Liver (tissue), 7 donors: ENCODE measurements at regions not wholly inside any gene's neighbourhood (a gene's known extent, or its start where the extent isn't known, plus 50 kb on each side); places are given as distances from the start of the nearest gene placed in this dataset.

Experiments
- DNase-seq: peaks from one replicate; pipeline ENCODE4 v3.0.0-alpha.2; 2017; ENCODE audit warnings: low spot score
- H3K27ac ChIP-seq, 2 donors: one replicate each; pipeline ENCODE4 v1.7.0; 2013; ENCODE audit warnings: inconsistent platforms in 2 of 2, low read length in 2 of 2, control low read depth in 1 of 2, low read depth in 1 of 2, mild to moderate bottlenecking in 1 of 2
- H3K27me3 ChIP-seq, 4 donors: one replicate each; pipeline versions ENCODE4 v1.6.1 to v1.7.0; 2013; ENCODE audit warnings: low read length in 3 of 4, inconsistent platforms in 1 of 4, mild to moderate bottlenecking in 1 of 4, moderate library complexity in 1 of 4; ENCODE audit not compliant: control insufficient read depth in 4 of 4, insufficient read depth in 4 of 4
- H3K36me3 ChIP-seq, 4 donors: one replicate each; pipeline versions ENCODE4 v1.6.1 to v1.7.0; 2013; ENCODE audit warnings: low read length in 3 of 4, mild to moderate bottlenecking in 3 of 4, low read depth in 1 of 4, moderate library complexity in 1 of 4; ENCODE audit not compliant: control insufficient read depth in 4 of 4, insufficient read depth in 3 of 4
- H3K4me1 ChIP-seq, 4 donors: one replicate each; pipeline versions ENCODE4 v1.6.1 to v1.7.0; 2013; ENCODE audit warnings: low read length in 3 of 4, mild to moderate bottlenecking in 3 of 4, moderate library complexity in 1 of 4; ENCODE audit not compliant: control insufficient read depth in 4 of 4, insufficient read depth in 4 of 4
- H3K4me3 ChIP-seq, 3 donors: one replicate each; pipeline versions ENCODE4 v1.6.1 to v1.7.0; 2013; ENCODE audit warnings: low read length in 3 of 3, control low read depth in 1 of 3, low read depth in 1 of 3, mild to moderate bottlenecking in 1 of 3
- H3K9ac ChIP-seq, 2 donors: one replicate each; pipeline ENCODE4 v1.7.0; 2013; ENCODE audit warnings: low read length in 2 of 2, mild to moderate bottlenecking in 2 of 2, moderate library complexity in 2 of 2, control low read depth in 1 of 2, low read depth in 1 of 2
- H3K9me3 ChIP-seq, 4 donors: one replicate each; pipeline versions ENCODE4 v1.6.1 to v1.7.0; 2013; ENCODE audit warnings: low read length in 3 of 4; ENCODE audit not compliant: control insufficient read depth in 4 of 4
- HNF4G ChIP-seq: IDR thresholded peaks from 2 replicates; pipeline ENCODE4 v1.6.1; 2016; ENCODE audit warnings: antibody characterized with exemption
- JUND ChIP-seq, 2 donors: IDR thresholded peaks; 2 replicates each; pipeline ENCODE4 v1.6.1; 2016; ENCODE audit warnings: antibody characterized with exemption in 2 of 2
- WGBS: extraction: QIAGEN DNeasy Blood & Tissue Kit; methylation state at CpG from one replicate; pipeline ENCODE4 v1.1.7; 2013; 5-methylcytosine and 5-hydroxymethylcytosine counted together
- donor health status: healthy.
- donor health status: healthy.
- donor health status: healthy.
- donor health status: healthy.

GRCh38 chrX:34891391-34891790, 51.2 kb upstream of the FAM47B start:
- TF ChIP-seq HNF4G: no peak
- TF ChIP-seq JUND (IDR thresholded peaks at IDR 0.05): no peak
- WGBS: 66% methylated on average over 3 of the region's 3 CpGs

More at GRCh38 chrX:34891391-34891790, 51.2 kb upstream of the FAM47B start:
- no peaks in the 10 kb centered on the region for H3K27me3 ChIP-seq
- no peak overlapping the region for H3K9ac ChIP-seq
- DNase-seq: no peak
- no peak overlapping the region for H3K27ac ChIP-seq
- H3K4me3 ChIP-seq: no peak overlapping the region
- no peaks in the 10 kb centered on the region for H3K36me3 ChIP-seq
- H3K4me1 ChIP-seq: no peaks in the 10 kb centered on the region
- no peaks in the 10 kb centered on the region for H3K9me3 ChIP-seq
